Trophoblast cell (in vitro differentiated cells and primary cell): ENCODE measurements at regions not wholly inside any gene's neighbourhood (a gene's known extent, or its start where the extent isn't known, plus 50 kb on each side); places are given as distances from the start of the nearest gene placed in this dataset.

ENCODE experiments used
- DNase-seq, 2 donors: peaks; one replicate each; pipeline ENCODE4 v3.0.0-alpha.2; 2016
- H2AFZ ChIP-seq: 2 replicates; pipeline ENCODE4 v1.6.1; 2013; ENCODE audit warnings: low read length, moderate library complexity, mild to moderate bottlenecking; ENCODE audit not compliant: insufficient read depth, poor library complexity
- H2AK5ac ChIP-seq: 2 replicates; pipeline ENCODE4 v1.6.1; 2013; ENCODE audit warnings: mild to moderate bottlenecking, low read length
- H2BK120ac ChIP-seq: 2 replicates; pipeline ENCODE4 v1.6.1; 2013; ENCODE audit warnings: low read length, mild to moderate bottlenecking, moderate library complexity; ENCODE audit not compliant: insufficient read depth, poor library complexity
- H2BK12ac ChIP-seq: 2 replicates; pipeline ENCODE4 v1.6.1; 2013; ENCODE audit warnings: mild to moderate bottlenecking, low read length, moderate library complexity
- H2BK5ac ChIP-seq: 2 replicates; pipeline ENCODE4 v1.6.1; 2013; ENCODE audit warnings: low read length, low read depth, moderate library complexity, mild to moderate bottlenecking; ENCODE audit not compliant: poor library complexity
- H3K14ac ChIP-seq: 2 replicates; pipeline ENCODE4 v1.6.1; 2013; ENCODE audit warnings: mild to moderate bottlenecking, low read length
- H3K18ac ChIP-seq: 2 replicates; pipeline ENCODE4 v1.6.1; 2013; ENCODE audit warnings: mild to moderate bottlenecking, low read length
- H3K23ac ChIP-seq: 2 replicates; pipeline ENCODE4 v1.6.1; 2013; ENCODE audit warnings: low read length
- H3K27ac ChIP-seq: 2 replicates; pipeline ENCODE4 v1.5.1; 2013; ENCODE audit warnings: low read depth, mild to moderate bottlenecking, inconsistent platforms, low read length, moderate library complexity
- H3K27me3 ChIP-seq: 2 replicates; pipeline ENCODE4 v1.6.1; 2013; ENCODE audit warnings: inconsistent platforms, mild to moderate bottlenecking, low read length, moderate library complexity; ENCODE audit not compliant: insufficient read depth
- H3K36me3 ChIP-seq, 2 experiments: 1 replicate in 1 of 2; 2 replicates in 1 of 2; pipeline ENCODE4 v1.6.1; 2013; ENCODE audit warnings: low read length in 2 of 2, mild to moderate bottlenecking in 2 of 2, moderate library complexity in 1 of 2; ENCODE audit not compliant: insufficient read depth in 2 of 2, control insufficient read depth in 1 of 2
- H3K4ac ChIP-seq: 2 replicates; pipeline ENCODE4 v1.6.1; 2013; ENCODE audit warnings: low read depth, mild to moderate bottlenecking, low read length, moderate library complexity
- H3K4me1 ChIP-seq, 2 experiments: 1 replicate in 1 of 2; 2 replicates in 1 of 2; pipeline ENCODE4 v1.6.1; 2013; ENCODE audit warnings: low read length in 2 of 2, mild to moderate bottlenecking in 2 of 2, moderate library complexity in 1 of 2; ENCODE audit not compliant: insufficient read depth in 2 of 2, control insufficient read depth in 1 of 2
- H3K4me2 ChIP-seq: 2 replicates; pipeline ENCODE4 v1.6.1; 2013; ENCODE audit warnings: inconsistent platforms, mild to moderate bottlenecking, low read length, moderate library complexity
- H3K4me3 ChIP-seq: 2 replicates; pipeline ENCODE4 v1.5.1; 2013; ENCODE audit warnings: mild to moderate bottlenecking, low read depth, low read length, inconsistent platforms
- H3K79me1 ChIP-seq: one replicate; pipeline ENCODE4 v1.6.1; 2013; ENCODE audit warnings: low read length
- H3K79me2 ChIP-seq: 2 replicates; pipeline ENCODE4 v1.6.1; 2013; ENCODE audit warnings: low read length, mild to moderate bottlenecking; ENCODE audit not compliant: control insufficient read depth, insufficient read depth, poor library complexity
- H3K9ac ChIP-seq: 2 replicates; pipeline ENCODE4 v1.6.1; 2013; ENCODE audit warnings: mild to moderate bottlenecking, low read length
- H3K9me3 ChIP-seq: 2 replicates; pipeline ENCODE4 v1.6.1; 2013; ENCODE audit warnings: low read depth, mild to moderate bottlenecking, control low read depth, inconsistent platforms, low read length; ENCODE audit not compliant: insufficient read depth
- H4K12ac ChIP-seq: 2 replicates; pipeline ENCODE4 v1.6.1; 2013; ENCODE audit warnings: low read depth, mild to moderate bottlenecking, low read length, moderate library complexity
- H4K8ac ChIP-seq: 2 replicates; pipeline ENCODE4 v1.6.1; 2013; ENCODE audit warnings: low read depth, mild to moderate bottlenecking, low read length, moderate library complexity
- H4K91ac ChIP-seq: one replicate; pipeline ENCODE4 v1.6.1; 2013; ENCODE audit warnings: low read depth, mild to moderate bottlenecking, low read length, moderate library complexity
- WGBS: extraction: QIAGEN DNeasy Blood & Tissue Kit; methylation state at CpG from one replicate; pipeline ENCODE4 v1.1.7; 2013; ENCODE audit warnings: missing lambda C conversion rate; ENCODE audit not compliant: insufficient read length, insufficient coverage; ENCODE audit errors: extremely low coverage; 5-methylcytosine and 5-hydroxymethylcytosine counted together

DNA sequence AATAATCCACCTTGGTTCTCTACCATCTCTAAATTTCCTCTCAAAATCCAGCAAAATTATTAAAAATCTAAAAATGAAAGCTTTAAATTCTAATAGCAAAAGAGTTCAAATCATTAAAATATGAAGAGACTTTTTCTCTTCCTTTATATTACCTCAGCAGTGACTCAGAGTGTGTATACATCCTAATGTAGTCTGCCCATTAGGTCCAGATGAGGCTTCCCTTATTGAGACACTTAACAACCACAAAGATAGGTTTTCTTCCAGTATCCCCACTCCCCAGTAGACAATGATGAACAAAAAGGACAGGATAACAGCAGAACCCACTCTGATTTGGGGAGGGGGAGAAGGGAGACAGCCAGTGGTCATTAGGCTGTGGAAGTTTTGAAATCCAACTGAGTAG, 61.5 kb upstream of the DCBLD2 start:
- H3K4ac ChIP-seq = no peak overlapping the region
- H4K8ac ChIP-seq = no peak overlapping the region
- H2BK5ac ChIP-seq = no peak overlapping the region
- no peak for DNase-seq
- no peak overlapping the region for H3K18ac ChIP-seq
- H3K9me3 ChIP-seq = no peaks in the 10 kb centered on the region
- no peak overlapping the region for H3K9ac ChIP-seq
- H3K4me3 ChIP-seq = no peak overlapping the region
- no peak overlapping the region for H2BK12ac ChIP-seq
- H3K79me1 ChIP-seq = no peaks in the 10 kb centered on the region
- H3K4me1 ChIP-seq = no peaks in the 10 kb centered on the region
- H3K4me2 ChIP-seq = no peak overlapping the region
- no peak overlapping the region for H4K91ac ChIP-seq
- no peak overlapping the region for H3K23ac ChIP-seq
- H3K14ac ChIP-seq = no peak overlapping the region
- no peaks in the 10 kb centered on the region for H3K79me2 ChIP-seq
- H3K36me3 ChIP-seq = no peaks in the 10 kb centered on the region
- no peak overlapping the region for H4K12ac ChIP-seq
- no peak overlapping the region for H3K27ac ChIP-seq
- no peak overlapping the region for H2AFZ ChIP-seq
- no peak overlapping the region for H2BK120ac ChIP-seq
- H3K27me3 ChIP-seq = no peaks in the 10 kb centered on the region
- H2AK5ac ChIP-seq = no peak overlapping the region

DNA sequence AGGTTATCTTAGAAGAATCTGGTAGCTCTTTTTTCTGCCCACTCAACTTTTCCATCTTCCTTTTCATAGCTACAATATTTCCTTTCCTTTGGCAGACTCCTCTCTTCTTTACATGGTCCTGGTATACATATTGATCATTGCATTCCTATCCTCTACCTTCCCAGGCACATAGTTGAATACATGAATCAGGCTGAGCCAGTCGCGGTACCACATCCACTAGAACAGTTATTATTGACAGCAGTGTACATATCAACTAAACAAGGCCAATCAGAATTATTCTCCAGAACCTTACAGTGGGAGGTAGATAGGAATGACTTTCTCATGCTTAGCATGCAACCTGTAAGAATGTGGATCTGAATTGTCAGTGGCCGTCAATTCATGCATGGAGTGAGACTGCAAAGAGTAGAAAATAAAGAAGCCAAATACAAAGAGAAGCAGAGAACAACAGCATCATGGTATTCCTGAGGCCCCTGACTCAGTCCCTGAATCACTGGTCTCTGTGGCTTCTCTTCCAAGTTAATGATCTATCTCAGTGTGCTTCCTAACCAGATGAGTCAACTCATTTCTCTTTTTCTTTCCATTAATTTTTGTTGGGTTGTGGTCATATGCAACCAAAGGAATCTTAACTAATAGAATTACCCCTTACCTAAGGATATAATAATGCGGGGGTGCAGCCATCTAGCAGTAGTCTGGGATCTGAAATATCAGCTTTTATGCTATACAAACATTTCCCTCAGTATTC, 60.9 kb upstream of the DCBLD2 start:
- no peak overlapping the region for H4K12ac ChIP-seq
- no peak overlapping the region for H3K23ac ChIP-seq
- no CpG with 5 or more reads among the region's 4 CpGs for WGBS
- H3K14ac ChIP-seq = no peak overlapping the region
- H3K4me3 ChIP-seq = no peak overlapping the region
- no peak overlapping the region for H3K9ac ChIP-seq
- no peak overlapping the region for H2AFZ ChIP-seq
- H3K4me2 ChIP-seq = no peak overlapping the region
- H4K8ac ChIP-seq = no peak overlapping the region
- H3K9me3 ChIP-seq = no peaks in the 10 kb centered on the region
- H3K18ac ChIP-seq = no peak overlapping the region
- no peaks in the 10 kb centered on the region for H3K4me1 ChIP-seq
- no peak overlapping the region for H3K4ac ChIP-seq
- no peaks in the 10 kb centered on the region for H3K79me2 ChIP-seq
- H3K36me3 ChIP-seq = no peaks in the 10 kb centered on the region
- H3K27ac ChIP-seq = no peak overlapping the region
- no peak overlapping the region for H2BK120ac ChIP-seq
- H2BK12ac ChIP-seq = no peak overlapping the region
- no peak overlapping the region for H2AK5ac ChIP-seq
- H3K27me3 ChIP-seq = no peaks in the 10 kb centered on the region
- H4K91ac ChIP-seq = no peak overlapping the region
- H3K79me1 ChIP-seq = no peaks in the 10 kb centered on the region
- no peak for DNase-seq
- H2BK5ac ChIP-seq = no peak overlapping the region

- Histone ChIP-seq H3K4me2 (no peak overlapping the region), H3K36me3 (no peaks in the 10 kb centered on the region), H3K27ac (no peak overlapping the region), H2BK12ac (no peak overlapping the region), H2BK120ac (no peak overlapping the region), H3K4ac (no peak overlapping the region), H3K18ac (no peak overlapping the region), H3K4me3 (no peak overlapping the region), H3K23ac (no peak overlapping the region), H4K12ac (no peak overlapping the region), H4K8ac (no peak overlapping the region), H3K9me3 (no peaks in the 10 kb centered on the region), H3K79me2 (no peaks in the 10 kb centered on the region), H3K4me1 (no peaks in the 10 kb centered on the region), H3K79me1 (no peaks in the 10 kb centered on the region), H2AFZ (no peak overlapping the region), H3K27me3 (no peaks in the 10 kb centered on the region), H3K14ac (no peak overlapping the region), H4K91ac (no peak overlapping the region), H2BK5ac (no peak overlapping the region), H2AK5ac (no peak overlapping the region), H3K9ac (no peak overlapping the region)
- no peak for DNase-seq
- no CpG with 5 or more reads among the region's 2 CpGs for WGBS
Observed at GRCh38 chr3:98961161-98962155, 60.0 kb upstream of the DCBLD2 start.

GRCh38 chr3:98957681-98958080, 56.2 kb upstream of the DCBLD2 start:
- H2AK5ac ChIP-seq = no peak overlapping the region
- no peak overlapping the region for H4K91ac ChIP-seq
- H2BK5ac ChIP-seq = no peak overlapping the region
- H4K8ac ChIP-seq = no peak overlapping the region
- H3K4me1 ChIP-seq = no peaks in the 10 kb centered on the region
- H4K12ac ChIP-seq = no peak overlapping the region
- H3K27me3 ChIP-seq = no peaks in the 10 kb centered on the region
- no peaks in the 10 kb centered on the region for H3K79me1 ChIP-seq
- H3K4me3 ChIP-seq = no peak overlapping the region
- H2BK120ac ChIP-seq = no peak overlapping the region
- no peak overlapping the region for H3K4me2 ChIP-seq
- no peak for DNase-seq
- H2AFZ ChIP-seq = no peak overlapping the region
- H3K14ac ChIP-seq = no peak overlapping the region
- no peaks in the 10 kb centered on the region for H3K79me2 ChIP-seq
- no peak overlapping the region for H3K4ac ChIP-seq
- no peaks in the 10 kb centered on the region for H3K36me3 ChIP-seq
- H2BK12ac ChIP-seq = no peak overlapping the region
- no peak overlapping the region for H3K18ac ChIP-seq
- H3K9ac ChIP-seq = no peak overlapping the region
- H3K9me3 ChIP-seq = no peaks in the 10 kb centered on the region
- no peak overlapping the region for H3K27ac ChIP-seq
- no peak overlapping the region for H3K23ac ChIP-seq
- WGBS = no CpG with 5 or more reads among the region's 2 CpGs
